ENCODE measurements at regions not wholly inside any gene's neighbourhood (a gene's known extent, or its start where the extent isn't known, plus 50 kb on each side); places are given as distances from the start of the nearest gene placed in this dataset.

DNA sequence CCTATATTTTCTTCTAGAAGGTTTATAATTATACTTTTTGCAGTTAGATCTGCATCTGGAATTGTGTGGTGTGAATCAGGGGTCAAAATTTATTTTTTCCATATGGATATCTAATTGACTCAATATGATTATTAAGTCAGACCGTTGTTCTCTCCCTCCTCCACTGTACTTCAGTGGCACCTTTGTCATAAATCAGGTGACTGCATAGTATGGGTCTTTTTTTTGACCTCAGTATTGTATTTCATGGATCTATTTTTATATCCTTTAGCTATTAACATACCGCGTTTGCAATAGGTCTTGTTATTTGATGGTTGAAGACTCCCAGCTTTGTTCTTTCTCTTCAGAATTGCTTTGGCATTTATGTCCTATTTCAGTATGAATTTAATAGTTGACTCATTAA, 107.4 kb downstream of the BOD1 start:
- TF ChIP-seq, protein P1, sequence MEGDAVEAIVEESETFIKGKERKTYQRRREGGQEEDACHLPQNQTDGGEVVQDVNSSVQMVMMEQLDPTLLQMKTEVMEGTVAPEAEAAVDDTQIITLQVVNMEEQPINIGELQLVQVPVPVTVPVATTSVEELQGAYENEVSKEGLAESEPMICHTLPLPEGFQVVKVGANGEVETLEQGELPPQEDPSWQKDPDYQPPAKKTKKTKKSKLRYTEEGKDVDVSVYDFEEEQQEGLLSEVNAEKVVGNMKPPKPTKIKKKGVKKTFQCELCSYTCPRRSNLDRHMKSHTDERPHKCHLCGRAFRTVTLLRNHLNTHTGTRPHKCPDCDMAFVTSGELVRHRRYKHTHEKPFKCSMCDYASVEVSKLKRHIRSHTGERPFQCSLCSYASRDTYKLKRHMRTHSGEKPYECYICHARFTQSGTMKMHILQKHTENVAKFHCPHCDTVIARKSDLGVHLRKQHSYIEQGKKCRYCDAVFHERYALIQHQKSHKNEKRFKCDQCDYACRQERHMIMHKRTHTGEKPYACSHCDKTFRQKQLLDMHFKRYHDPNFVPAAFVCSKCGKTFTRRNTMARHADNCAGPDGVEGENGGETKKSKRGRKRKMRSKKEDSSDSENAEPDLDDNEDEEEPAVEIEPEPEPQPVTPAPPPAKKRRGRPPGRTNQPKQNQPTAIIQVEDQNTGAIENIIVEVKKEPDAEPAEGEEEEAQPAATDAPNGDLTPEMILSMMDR (IDR thresholded peaks at IDR 0.05): no peak
- TF ChIP-seq EP300 (IDR thresholded peaks at IDR 0.05) (no peak), POLR2A (IDR thresholded peaks at IDR 0.05) (no peak), POLR2AphosphoS5 (IDR thresholded peaks at IDR 0.05) (no peak)

Data from stomach (tissue), 4 donors.